ENCODE measurements at regions not wholly inside any gene's neighbourhood (a gene's known extent, or its start where the extent isn't known, plus 50 kb on each side); places are given as distances from the start of the nearest gene placed in this dataset.
"Not testable (repeated sequence)": the region's sequence is repeated elsewhere in the genome, so short reads cannot be mapped to it uniquely, and the experiment has no call there.

GRCh38 chr20:23142162-23143050 is 56.3 kb upstream of the CD93 start:
- in situ Hi-C loops (cut with MboI; ENCODE audit: low sequenced_read_pairs), result no loop called here

GRCh38 chr20:23141450-23142161 is 55.5 kb upstream of the CD93 start:
- in situ Hi-C loops (cut with MboI; ENCODE audit: low sequenced_read_pairs), result no loop called here

GRCh38 chr20:23140991-23141390 is 54.9 kb upstream of the CD93 start:
- in situ Hi-C loops (cut with MboI; ENCODE audit: low sequenced_read_pairs), result no loop called here

- in situ Hi-C loops (cut with MboI; ENCODE audit: low sequenced_read_pairs), result not testable (repeated sequence)
Measured at GRCh38 chr20:23139984-23140383, 53.9 kb upstream of the CD93 start.

GRCh38 chr20:23139524-23139923 is 53.4 kb upstream of the CD93 start:
- in situ Hi-C loops (cut with MboI; ENCODE audit: low sequenced_read_pairs), result no loop called here

- in situ Hi-C loops (cut with MboI; ENCODE audit: low sequenced_read_pairs), result no loop called here
Measured at GRCh38 chr20:23138682-23139081, 52.6 kb upstream of the CD93 start.

- in situ Hi-C loops (cut with MboI; ENCODE audit: low sequenced_read_pairs), result no loop called here
Measured at GRCh38 chr20:23138226-23138625, 52.1 kb upstream of the CD93 start.

- in situ Hi-C loops (cut with MboI; ENCODE audit: low sequenced_read_pairs), result no loop called here
Measured at GRCh38 chr20:23136893-23137745, 51.0 kb upstream of the CD93 start.

- in situ Hi-C loops (cut with MboI; ENCODE audit: low sequenced_read_pairs), result no loop called here
Measured at GRCh38 chr20:23135449-23136420, 49.6 kb upstream of the CD93 start.
